CD14-positive monocyte (primary cell): ENCODE measurements at regions not wholly inside any gene's neighbourhood (a gene's known extent, or its start where the extent isn't known, plus 50 kb on each side); places are given as distances from the start of the nearest gene placed in this dataset.

Experiments
- DNase-seq, 3 donors: peaks; one replicate each; pipeline ENCODE4 v3.0.0-alpha.2; 2011 to 2022
- H2AFZ ChIP-seq: 2 replicates; pipeline ENCODE4 v1.6.0; 2012; ENCODE audit warnings: mild to moderate bottlenecking, low read depth, low read length, inconsistent platforms; ENCODE audit not compliant: insufficient read depth, poor library complexity, severe bottlenecking
- H3K27ac ChIP-seq, 2 donors: 1 replicate in 1 of 2; 2 replicates in 1 of 2; pipeline ENCODE4 v1.5.1; 2012 to 2013; ENCODE audit warnings: low read length in 2 of 2, control low read depth in 1 of 2, inconsistent platforms in 1 of 2, low read depth in 1 of 2, mild to moderate bottlenecking in 1 of 2
- H3K27me3 ChIP-seq, 2 donors: one replicate each; pipeline versions ENCODE4 v1.6.0 to v1.6.1; 2011 to 2013; ENCODE audit warnings: low read length in 2 of 2; ENCODE audit not compliant: control insufficient read depth in 2 of 2, insufficient read depth in 2 of 2
- H3K36me3 ChIP-seq, 2 donors: replicated peaks in 1 of 2; 1 replicate in 1 of 2; 2 replicates in 1 of 2; pipeline versions ENCODE4 v1.5.1 to v1.6.1; 2012 to 2013; ENCODE audit warnings: low read length in 2 of 2, control low read depth in 1 of 2, inconsistent platforms in 1 of 2, mild to moderate bottlenecking in 1 of 2; ENCODE audit not compliant: insufficient read depth in 2 of 2, control insufficient read depth in 1 of 2
- H3K4me1 ChIP-seq, 2 donors: 1 replicate in 1 of 2; 2 replicates in 1 of 2; pipeline versions ENCODE4 v1.5.1 to v1.6.1; 2012 to 2013; ENCODE audit warnings: low read length in 2 of 2, control low read depth in 1 of 2, inconsistent platforms in 1 of 2, mild to moderate bottlenecking in 1 of 2, moderate library complexity in 1 of 2; ENCODE audit not compliant: insufficient read depth in 2 of 2, control insufficient read depth in 1 of 2
- H3K4me2 ChIP-seq: replicated peaks from 2 replicates; pipeline ENCODE3; 2012; ENCODE audit warnings: low read length, moderate library complexity, mild to moderate bottlenecking; ENCODE audit not compliant: poor library complexity, severe bottlenecking; ENCODE audit errors: extremely low read depth
- H3K4me3 ChIP-seq, 3 experiments: fragments of 200-600 bp in 1 of 3; sonication (generic) in 1 of 3; replicated peaks in 1 of 3; 1 replicate in 2 of 3; 2 replicates in 1 of 3; pipeline ENCODE4 v1.5.1; 2011 to 2013; ENCODE audit warnings: low read length in 3 of 3, mild to moderate bottlenecking in 3 of 3, control low read depth in 2 of 3, low read depth in 2 of 3, inconsistent platforms in 1 of 3, moderate library complexity in 1 of 3
- H3K79me2 ChIP-seq: 2 replicates; pipeline ENCODE4 v1.6.0; 2012; ENCODE audit warnings: mild to moderate bottlenecking, control low read depth, inconsistent platforms, low read length, moderate library complexity; ENCODE audit not compliant: insufficient read depth
- H3K9ac ChIP-seq: 2 replicates; pipeline ENCODE4 v1.6.0; 2017; ENCODE audit warnings: low read length, mild to moderate bottlenecking; ENCODE audit not compliant: insufficient read depth, poor library complexity, severe bottlenecking
- H3K9me3 ChIP-seq, 2 donors: replicated peaks in 1 of 2; 1 replicate in 1 of 2; 2 replicates in 1 of 2; pipeline versions ENCODE4 v1.5.1 to v1.6.1; 2012 to 2013; ENCODE audit warnings: low read length in 2 of 2, control low read depth in 1 of 2; ENCODE audit not compliant: control insufficient read depth in 1 of 2, insufficient read depth in 1 of 2
- H4K20me1 ChIP-seq: 2 replicates; pipeline ENCODE4 v1.6.0; 2012; ENCODE audit warnings: mild to moderate bottlenecking, low read length, control low read depth, moderate library complexity; ENCODE audit not compliant: insufficient read depth
- H3K27ac Mint-ChIP-seq, 7 donors: one replicate each; pipeline ENCODE4 v1.8.0; 2020; ENCODE audit warnings: mild to moderate bottlenecking in 7 of 7, mixed read lengths in 7 of 7, moderate library complexity in 6 of 7, inconsistent platforms in 2 of 7
- H3K27me3 Mint-ChIP-seq, 3 donors: one replicate each; pipeline ENCODE4 v1.8.0; 2021 to 2022; ENCODE audit warnings: low read depth in 3 of 3, mild to moderate bottlenecking in 3 of 3, mixed read lengths in 3 of 3, moderate library complexity in 3 of 3, inconsistent platforms in 1 of 3
- H3K36me3 Mint-ChIP-seq, 2 donors: one replicate each; pipeline ENCODE4 v1.8.0; 2020; ENCODE audit warnings: mixed read lengths in 2 of 2, inconsistent platforms in 1 of 2, mild to moderate bottlenecking in 1 of 2
- H3K4me1 Mint-ChIP-seq: one replicate; pipeline ENCODE4 v1.8.0; 2020; ENCODE audit warnings: mild to moderate bottlenecking, mixed read lengths
- H3K4me3 Mint-ChIP-seq, 2 donors: one replicate each; pipeline ENCODE4 v1.8.0; 2020; ENCODE audit warnings: mild to moderate bottlenecking in 2 of 2, mixed read lengths in 2 of 2, moderate library complexity in 1 of 2
- H3K9me3 Mint-ChIP-seq, 7 donors: one replicate each; pipeline ENCODE4 v1.8.0; 2020 to 2022; ENCODE audit warnings: mixed read lengths in 7 of 7, mild to moderate bottlenecking in 6 of 7, moderate library complexity in 6 of 7, inconsistent platforms in 2 of 7
- CTCF ChIP-seq: fragments of 200-600 bp; IDR thresholded peaks from one replicate; pipeline ENCODE4 v1.8.0; 2022; ENCODE audit warnings: antibody characterized with exemption, mild to moderate bottlenecking
- WGBS: methylation state at CpG from one replicate; pipeline ENCODE4 v1.1.5; 2013; ENCODE audit warnings: missing lambda C conversion rate; ENCODE audit not compliant: insufficient coverage; 5-methylcytosine and 5-hydroxymethylcytosine counted together
- intact Hi-C, 2 donors: fragments of 100-400 bp; cut with micrococcal nuclease; formaldehyde crosslinking; loops; one replicate each; pipeline versions ENCODE4 v1.15.0 to v1.15.1; 2023

GRCh38 chr4:125370478-125370877 is 55.7 kb downstream of the FAT4 start:
- Histone ChIP-seq H3K9me3 (peaks cover 0 to 3% of the 10 kb centered on the region in 2 donors), H2AFZ (no peak overlapping the region), H3K27ac (no peak overlapping the region), H3K79me2 (no peaks in the 10 kb centered on the region), H3K9ac (no peak overlapping the region), H3K36me3 (no peaks in the 10 kb centered on the region), H3K4me1 (no peaks in the 10 kb centered on the region), H3K27me3 (no peaks in the 10 kb centered on the region), H3K4me3 (no peak overlapping the region), H4K20me1 (no peaks in the 10 kb centered on the region), H3K4me2 (no peak overlapping the region)
- Mint-ChIP-seq H3K27me3 (no peaks in the 10 kb centered on the region), H3K9me3 (peaks cover 0 to 8% (median 0%) of the 10 kb centered on the region in 7 donors), H3K4me3 (no peak overlapping the region), H3K4me1 (no peaks in the 10 kb centered on the region), H3K27ac (no peak overlapping the region), H3K36me3 (no peaks in the 10 kb centered on the region)
- DNase-seq: no peak
- intact Hi-C loops: no loop called here
- WGBS: no CpG with 5 or more reads among the region's 2 CpGs
- no peak for TF ChIP-seq CTCF

- Mint-ChIP-seq H3K36me3 (no peaks in the 10 kb centered on the region), H3K9me3 (peaks cover 0 to 8% (median 3%) of the 10 kb centered on the region in 7 donors), H3K4me1 (no peaks in the 10 kb centered on the region), H3K27me3 (no peaks in the 10 kb centered on the region), H3K4me3 (no peak overlapping the region), H3K27ac (no peak overlapping the region)
- Histone ChIP-seq H3K27me3 (no peaks in the 10 kb centered on the region), H4K20me1 (no peaks in the 10 kb centered on the region), H2AFZ (no peak overlapping the region), H3K27ac (no peak overlapping the region), H3K4me3 (no peak overlapping the region), H3K79me2 (no peaks in the 10 kb centered on the region), H3K36me3 (no peaks in the 10 kb centered on the region), H3K4me1 (no peaks in the 10 kb centered on the region), H3K9me3 (no peaks in the 10 kb centered on the region), H3K9ac (no peak overlapping the region), H3K4me2 (no peak overlapping the region)
- DNase-seq: no peak
- TF ChIP-seq CTCF: no peak
- WGBS: no CpG with 5 or more reads among the region's 1 CpG
- intact Hi-C loops: no loop called here
These were observed 68.2 kb downstream of the FAT4 start for GRCh38 chr4:125382995-125383394.
